Spleen (tissue), 11 donors: ENCODE measurements at regions not wholly inside any gene's neighbourhood (a gene's known extent, or its start where the extent isn't known, plus 50 kb on each side); places are given as distances from the start of the nearest gene placed in this dataset.

Experiments
- DNase-seq: peaks from one replicate; pipeline ENCODE4 v3.0.0-alpha.2; 2020
- H3K27ac ChIP-seq, 8 donors: fragments of 200-600 bp; sonication (generic) in 7 of 8; 1 replicate in 4 of 8; 2 replicates in 4 of 8; pipeline versions ENCODE4 v1.5.0 to v1.8.0; 2016 to 2021; ENCODE audit warnings: inconsistent platforms in 4 of 8, mild to moderate bottlenecking in 4 of 8, moderate library complexity in 1 of 8
- H3K27me3 ChIP-seq, 7 donors: fragments of 200-600 bp; sonication (generic) in 6 of 7; replicated peaks in 1 of 7; 1 replicate in 4 of 7; 2 replicates in 3 of 7; pipeline versions ENCODE4 v1.5.0 to v1.8.0; 2016 to 2021; ENCODE audit warnings: inconsistent platforms in 3 of 7, mild to moderate bottlenecking in 1 of 7
- H3K36me3 ChIP-seq, 6 donors: fragments of 200-600 bp; sonication (generic) in 5 of 6; 1 replicate in 4 of 6; 2 replicates in 2 of 6; pipeline versions ENCODE4 v1.5.0 to v1.8.0; 2016 to 2021; ENCODE audit warnings: inconsistent platforms in 2 of 6
- H3K4me1 ChIP-seq, 6 donors: fragments of 200-600 bp; sonication (generic) in 5 of 6; 1 replicate in 3 of 6; 2 replicates in 3 of 6; pipeline versions ENCODE4 v1.5.0 to v1.8.0; 2016 to 2021; ENCODE audit warnings: inconsistent platforms in 3 of 6
- H3K4me3 ChIP-seq, 8 donors: fragments of 200-600 bp; sonication (generic) in 7 of 8; 1 replicate in 4 of 8; 2 replicates in 4 of 8; pipeline versions ENCODE4 v1.5.0 to v1.8.0; 2016 to 2021; ENCODE audit warnings: inconsistent platforms in 4 of 8, mild to moderate bottlenecking in 4 of 8, moderate library complexity in 2 of 8
- H3K9me3 ChIP-seq, 8 donors: fragments of 200-600 bp; sonication (generic) in 7 of 8; 1 replicate in 4 of 8; 2 replicates in 4 of 8; pipeline versions ENCODE4 v1.5.0 to v1.8.0; 2016 to 2021; ENCODE audit warnings: inconsistent platforms in 4 of 8
- POLR2A ChIP-seq, 3 donors: fragments of 450-650 bp; IDR thresholded peaks; one replicate each; pipeline ENCODE4 v1.5.1; 2017; ENCODE audit warnings: antibody characterized with exemption in 3 of 3, mild to moderate bottlenecking in 1 of 3
- POLR2AphosphoS5 ChIP-seq, 3 donors: sonication (generic); formaldehyde crosslinking; IDR thresholded peaks; one replicate each; pipeline ENCODE4 v1.5.1; 2017; ENCODE audit warnings: antibody characterized with exemption in 3 of 3
- WGBS, 5 donors: extraction: QIAGEN DNeasy Blood & Tissue Kit in 3 of 5; methylation state at CpG; one replicate each; pipeline versions ENCODE4 v1.1.5 to v1.1.7; 2013 to 2018; 5-methylcytosine and 5-hydroxymethylcytosine counted together
- intact Hi-C: fragments of 100-400 bp; cut with DNase I; formaldehyde crosslinking; loops from one replicate; pipeline ENCODE4 v1.15.0; 2023; ENCODE audit warnings: low total_unique reads
- TF ChIP-seq, protein P1 (sequence below), 11 experiments: fragments of 200-600 bp in 7 of 11; fragments of 450-650 bp in 4 of 11; sonication (generic) in 4 of 11; IDR thresholded peaks in 8 of 11; conservative IDR thresholded peaks in 3 of 11; 1 replicate in 7 of 11; 2 replicates in 4 of 11; pipeline versions ENCODE4 v1.4.0 to v1.8.0; 2016 to 2021; ENCODE audit warnings: antibody characterized with exemption in 11 of 11, inconsistent platforms in 4 of 11, mild to moderate bottlenecking in 1 of 11
- donor health status: healthy with polysubstance abuse.
- donor health status: DM: no; HTN: no; CAD: no; lungs with moderate emphysema.
- donor health status: DM: no; HTN: no; CAD: no.
- donor health status: Bipolar disorder and iron deficiency.
- donor health status: healthy.
- donor health status: DM: no; HTN: no; CAD: no.
- donor health status: DM: yes; HTN: yes; CAD: no.

DNA sequence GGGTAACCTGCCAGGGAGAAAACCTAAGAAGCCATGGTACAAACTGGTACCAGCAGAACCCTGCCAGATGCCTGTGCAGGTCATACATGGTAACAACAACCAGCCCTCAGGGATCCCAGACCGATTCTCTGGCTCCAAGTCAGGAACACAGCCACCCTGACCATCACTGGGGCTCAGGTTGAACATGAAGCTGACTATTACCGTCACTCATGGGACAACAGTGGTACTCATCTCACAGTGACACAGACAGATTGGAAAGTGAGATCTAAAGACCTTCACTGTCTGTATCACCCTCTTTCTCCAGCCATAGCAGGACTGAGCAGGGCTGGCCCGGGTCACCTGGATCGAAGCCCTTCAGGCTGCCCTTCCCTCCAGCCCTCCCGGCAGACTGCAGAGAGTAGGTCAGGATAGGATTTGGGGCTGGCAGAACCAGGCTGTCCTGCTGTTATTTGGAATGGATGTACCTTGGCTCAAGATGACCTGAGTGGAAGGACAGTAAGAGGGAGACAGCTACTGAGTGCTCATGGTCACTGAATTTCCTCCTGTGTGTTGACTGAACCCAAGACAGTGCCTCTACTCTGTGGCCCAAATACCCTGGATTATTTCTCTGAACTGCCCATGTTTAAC lies 94.7 kb downstream of the GGTLC2 start:
- intact Hi-C loops, result no loop called here
- Histone ChIP-seq H3K27ac (no peak overlapping the region), H3K36me3 (no peaks in the 10 kb centered on the region), H3K4me1 (no peaks in the 10 kb centered on the region), H3K9me3 (no peaks in the 10 kb centered on the region), H3K4me3 (no peak overlapping the region), H3K27me3 (peaks cover 0 to 9% (median 0%) of the 10 kb centered on the region in 7 donors)
- DNase-seq, result no peak
- WGBS, 5 donors, result 66 to 94% (median 83%) methylated on average over 5 of the region's 5 CpGs
- TF ChIP-seq POLR2A (IDR thresholded peaks at IDR 0.05) (no peak), POLR2AphosphoS5 (IDR thresholded peaks at IDR 0.05) (no peak)
- TF ChIP-seq, protein P1, sequence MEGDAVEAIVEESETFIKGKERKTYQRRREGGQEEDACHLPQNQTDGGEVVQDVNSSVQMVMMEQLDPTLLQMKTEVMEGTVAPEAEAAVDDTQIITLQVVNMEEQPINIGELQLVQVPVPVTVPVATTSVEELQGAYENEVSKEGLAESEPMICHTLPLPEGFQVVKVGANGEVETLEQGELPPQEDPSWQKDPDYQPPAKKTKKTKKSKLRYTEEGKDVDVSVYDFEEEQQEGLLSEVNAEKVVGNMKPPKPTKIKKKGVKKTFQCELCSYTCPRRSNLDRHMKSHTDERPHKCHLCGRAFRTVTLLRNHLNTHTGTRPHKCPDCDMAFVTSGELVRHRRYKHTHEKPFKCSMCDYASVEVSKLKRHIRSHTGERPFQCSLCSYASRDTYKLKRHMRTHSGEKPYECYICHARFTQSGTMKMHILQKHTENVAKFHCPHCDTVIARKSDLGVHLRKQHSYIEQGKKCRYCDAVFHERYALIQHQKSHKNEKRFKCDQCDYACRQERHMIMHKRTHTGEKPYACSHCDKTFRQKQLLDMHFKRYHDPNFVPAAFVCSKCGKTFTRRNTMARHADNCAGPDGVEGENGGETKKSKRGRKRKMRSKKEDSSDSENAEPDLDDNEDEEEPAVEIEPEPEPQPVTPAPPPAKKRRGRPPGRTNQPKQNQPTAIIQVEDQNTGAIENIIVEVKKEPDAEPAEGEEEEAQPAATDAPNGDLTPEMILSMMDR (IDR thresholded peaks at IDR 0.05 in 8 of 11, conservative IDR thresholded peaks at IDR 0.05 in 3 of 11), result no peak

DNA sequence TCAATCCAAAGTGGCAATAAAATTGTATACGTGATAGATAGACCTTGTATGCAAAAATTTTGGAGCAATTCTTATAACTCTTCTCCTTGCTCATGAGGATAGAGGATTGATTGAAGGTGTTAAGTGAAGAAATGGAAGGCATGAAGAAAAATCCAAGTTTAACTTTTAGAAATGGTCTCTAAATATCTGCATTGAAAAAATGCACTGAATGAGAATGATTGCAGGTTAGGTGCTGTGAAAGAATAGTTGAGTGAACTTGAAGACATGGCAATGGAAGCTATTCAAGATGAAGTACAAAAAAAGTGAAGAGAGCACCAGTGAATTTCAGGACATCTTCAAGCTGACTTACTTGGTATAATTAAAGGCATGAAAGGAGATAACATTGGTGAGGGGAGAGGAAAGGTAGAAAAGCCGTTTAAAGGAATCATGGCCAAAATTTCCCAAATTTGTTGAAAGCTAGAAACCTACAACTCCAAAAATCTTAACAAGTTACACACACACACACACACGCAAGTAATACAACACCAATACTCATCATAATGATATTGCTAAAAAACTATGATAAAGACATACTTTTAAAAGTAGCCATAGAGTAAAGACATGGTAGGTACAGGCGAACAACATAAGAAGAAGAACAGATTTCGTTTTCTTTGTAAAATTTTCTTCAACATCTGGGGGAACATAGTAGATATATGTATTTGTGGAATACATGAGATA lies 96.3 kb downstream of the GGTLC2 start:
- Histone ChIP-seq H3K4me1 (peaks cover 0 to 6% (median under 1%) of the 10 kb centered on the region in 6 donors), H3K9me3 (no peaks in the 10 kb centered on the region), H3K27me3 (peaks cover 0 to 9% (median 0%) of the 10 kb centered on the region in 7 donors), H3K27ac (no peak overlapping the region), H3K36me3 (no peaks in the 10 kb centered on the region), H3K4me3 (no peak overlapping the region)
- TF ChIP-seq, protein P1 (IDR thresholded peaks at IDR 0.05 in 8 of 11, conservative IDR thresholded peaks at IDR 0.05 in 3 of 11), result no peak
- TF ChIP-seq POLR2A (IDR thresholded peaks at IDR 0.05), result no peak
- TF ChIP-seq POLR2AphosphoS5 (IDR thresholded peaks at IDR 0.05), result no peak
- no peak for DNase-seq
- intact Hi-C loops, result no loop called here
- WGBS, 5 donors, result 65 to 84% (median 76%) methylated on average over 5 of the region's 5 CpGs

DNA sequence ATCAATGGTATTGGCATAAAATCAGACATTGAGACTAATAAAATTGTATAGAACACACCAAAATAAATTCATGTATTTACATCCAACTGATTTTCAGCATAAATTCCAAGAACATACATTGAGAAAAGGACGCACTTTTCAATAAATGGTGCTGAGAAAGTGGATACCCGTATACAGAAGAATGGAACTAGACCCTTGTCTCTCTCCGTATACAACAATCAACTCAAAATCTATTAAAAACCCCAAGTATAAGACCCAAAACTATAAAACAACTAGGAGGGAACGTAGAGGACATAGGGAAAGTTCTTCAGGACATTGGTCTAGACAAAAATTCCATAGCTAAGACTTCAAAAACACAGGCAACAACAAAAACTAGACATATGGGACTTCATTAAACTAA lies 97.4 kb downstream of the GGTLC2 start:
- Histone ChIP-seq H3K9me3 (no peaks in the 10 kb centered on the region), H3K4me1 (peaks cover 0 to 17% (median 10%) of the 10 kb centered on the region in 6 donors), H3K36me3 (no peaks in the 10 kb centered on the region), H3K27ac (no peak overlapping the region), H3K27me3 (peaks cover 0 to 9% (median 0%) of the 10 kb centered on the region in 7 donors), H3K4me3 (no peak overlapping the region)
- no peak for TF ChIP-seq POLR2A (IDR thresholded peaks at IDR 0.05)
- TF ChIP-seq, protein P1 (IDR thresholded peaks at IDR 0.05 in 8 of 11, conservative IDR thresholded peaks at IDR 0.05 in 3 of 11), result no peak
- intact Hi-C loops, result no loop called here
- DNase-seq, result no peak
- WGBS, 5 donors, result 83 to 93% (median 87%) methylated on average over 4 of the region's 4 CpGs

DNA sequence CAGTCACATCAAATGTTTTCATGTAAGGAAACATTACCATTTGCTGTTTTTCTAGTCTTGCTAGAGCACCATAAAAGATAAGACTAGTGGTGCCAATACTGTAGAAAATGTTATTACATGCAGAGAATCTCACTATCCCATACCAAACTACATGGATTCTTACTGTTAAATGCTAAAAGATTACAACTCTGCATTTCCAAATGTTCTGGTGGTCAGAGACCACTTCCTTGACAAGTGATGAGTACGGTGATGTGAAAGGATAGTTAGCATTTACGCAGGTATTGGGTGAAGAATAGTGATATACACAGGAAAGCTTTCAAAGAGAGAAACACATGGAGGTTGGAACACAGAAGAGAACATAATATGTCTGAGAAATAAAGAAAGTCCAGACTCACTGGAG lies 98.2 kb downstream of the GGTLC2 start:
- 61 to 88% (median 81%) methylated on average over 2 of the region's 2 CpGs for WGBS, 5 donors
- H3K36me3 ChIP-seq, result no peaks in the 10 kb centered on the region
- no peak for DNase-seq
- H3K27me3 ChIP-seq, result peaks cover 0 to 9% (median 0%) of the 10 kb centered on the region in 7 donors
- intact Hi-C loops, result no loop called here
- peaks cover 0 to 23% (median 16%) of the 10 kb centered on the region in 6 donors for H3K4me1 ChIP-seq
- TF ChIP-seq POLR2A (IDR thresholded peaks at IDR 0.05) (no peak), POLR2AphosphoS5 (IDR thresholded peaks at IDR 0.05) (no peak)
- TF ChIP-seq, protein P1 (IDR thresholded peaks at IDR 0.05 in 8 of 11, conservative IDR thresholded peaks at IDR 0.05 in 3 of 11), result no peak
- no peaks in the 10 kb centered on the region for H3K9me3 ChIP-seq
- H3K27ac ChIP-seq, result no peak overlapping the region
- no peak overlapping the region for H3K4me3 ChIP-seq
